ELF-1 (cell line): ENCODE measurements at regions not wholly inside any gene's neighbourhood (a gene's known extent, or its start where the extent isn't known, plus 50 kb on each side); places are given as distances from the start of the nearest gene placed in this dataset.

Experiments
- DNase-seq: peaks from one replicate; pipeline ENCODE4 v3.0.0-alpha.2; 2016; ENCODE audit warnings: low read depth, low spot score

- no peak for DNase-seq
These were observed 417.1 kb downstream of the PCDH17 start for GRCh38 chr13:58048670-58049069.

GRCh38 chr13:58051396-58051795 is 419.9 kb downstream of the PCDH17 start:
- no peak for DNase-seq

DNA sequence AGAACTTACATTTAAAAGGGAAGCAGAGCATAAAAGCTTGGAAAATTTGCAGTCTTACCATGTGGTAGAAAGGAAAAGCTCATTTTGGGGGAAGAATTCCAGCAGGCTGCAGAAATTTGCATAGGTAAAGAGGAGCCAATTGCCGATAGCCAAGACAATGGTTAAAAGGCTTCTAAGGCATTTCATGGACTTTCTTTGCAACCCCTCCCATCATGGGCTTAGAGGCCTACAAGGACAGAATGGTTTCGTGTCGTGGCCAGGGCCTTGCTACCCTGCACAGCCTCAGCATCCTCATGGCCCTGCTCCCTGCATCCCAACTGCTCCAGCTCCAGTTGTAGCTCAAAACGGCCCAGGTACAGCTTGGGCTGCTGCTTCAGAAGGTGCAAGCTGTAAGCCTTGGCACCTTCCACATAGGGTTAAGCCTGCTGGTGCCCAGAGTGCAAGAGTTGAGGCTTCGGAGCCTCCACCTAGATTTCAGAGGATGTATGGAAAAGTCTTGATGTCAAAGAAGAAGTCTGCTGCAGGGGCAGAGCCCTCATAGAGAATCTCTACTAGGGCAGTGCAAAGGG is 420.3 kb downstream of the PCDH17 start:
- DNase-seq = no peak

DNA sequence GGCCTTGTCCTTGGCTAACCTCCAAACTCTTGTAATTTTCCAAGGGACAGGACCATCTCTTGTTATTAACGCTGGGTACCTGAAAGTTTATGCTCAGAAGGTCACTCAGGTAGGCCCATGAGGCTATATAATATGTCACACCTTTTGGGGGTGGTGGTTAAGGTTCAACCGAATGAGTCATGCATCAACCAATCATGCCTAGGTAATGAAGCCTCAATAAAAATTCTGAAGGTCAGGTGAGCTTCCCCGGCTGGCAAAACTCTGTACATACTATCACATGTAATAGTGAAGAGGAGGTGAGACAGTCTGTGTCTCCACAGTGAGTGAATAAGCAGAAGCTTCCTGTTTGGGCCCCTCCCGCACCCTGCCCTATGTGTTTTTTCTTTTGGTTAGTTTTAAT is 424.9 kb downstream of the PCDH17 start:
- no peak for DNase-seq

DNA sequence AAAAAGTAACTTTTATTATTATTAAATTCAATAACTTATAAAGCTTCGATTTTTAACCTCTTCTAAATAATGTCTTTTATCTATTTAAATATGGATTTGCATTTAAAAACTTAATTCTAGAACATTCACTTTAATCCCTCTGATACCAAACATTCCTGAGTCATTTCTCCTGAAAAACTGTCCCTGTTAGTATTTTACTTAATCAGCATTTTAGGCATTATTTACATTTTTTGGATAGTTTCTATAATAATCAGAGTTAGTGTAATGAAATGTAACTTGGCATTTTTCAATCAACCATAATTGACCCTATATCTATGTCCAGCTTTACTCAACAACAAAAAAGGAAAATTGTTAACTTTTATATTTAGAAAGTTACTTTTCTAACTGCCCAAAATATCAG is 428.1 kb downstream of the PCDH17 start:
- no peak for DNase-seq

- DNase-seq = no peak
These were observed 449.3 kb downstream of the PCDH17 start for GRCh38 chr13:58080806-58081205.

DNA sequence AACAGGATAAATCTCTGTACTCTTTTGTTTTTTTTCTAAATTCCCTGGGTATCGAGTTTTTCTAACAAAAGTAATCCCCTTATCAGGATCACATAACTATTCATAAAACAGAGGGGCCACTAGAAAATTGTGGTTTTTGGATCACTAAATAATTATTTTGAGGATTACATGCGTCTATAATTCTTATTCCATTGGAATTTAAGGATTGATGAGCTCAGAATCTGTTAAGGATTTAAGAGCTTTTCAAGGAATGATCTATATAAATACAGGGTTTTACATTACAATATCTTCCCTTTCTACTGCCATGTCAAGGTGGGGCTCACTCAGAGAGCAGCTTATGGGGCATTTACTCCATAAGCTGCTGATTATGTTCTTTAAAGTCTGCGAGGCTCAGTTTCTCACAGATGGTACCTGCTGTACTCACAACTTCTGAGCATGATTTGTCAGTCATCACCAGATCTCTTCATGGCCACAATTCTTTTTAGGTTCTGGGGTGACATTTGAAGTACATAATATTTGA is 449.8 kb downstream of the PCDH17 start:
- DNase-seq = no peak

DNA sequence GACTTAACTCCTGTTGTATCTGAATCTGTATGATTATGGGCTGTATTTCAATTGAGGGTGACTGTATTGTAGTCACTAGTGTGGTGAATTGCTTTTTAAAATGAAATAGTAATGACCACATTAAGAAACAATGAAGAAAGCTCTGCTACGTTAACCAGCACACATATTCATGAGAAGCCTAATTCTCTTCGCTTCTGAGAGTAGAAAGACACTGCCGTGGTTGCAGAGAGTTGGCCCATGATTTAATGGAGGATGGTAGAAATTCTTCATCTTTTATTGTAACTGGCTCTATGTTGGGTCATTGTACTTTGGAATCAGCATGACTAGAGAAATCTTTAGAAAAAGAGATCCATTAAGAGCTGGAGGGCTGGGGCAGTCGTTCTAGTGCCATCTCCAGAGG is 451.5 kb downstream of the PCDH17 start:
- no peak for DNase-seq

GRCh38 chr13:58085274-58085673 is 453.7 kb downstream of the PCDH17 start:
- no peak for DNase-seq

- no peak for DNase-seq
These were observed 454.3 kb downstream of the PCDH17 start for GRCh38 chr13:58085819-58086218.

DNA sequence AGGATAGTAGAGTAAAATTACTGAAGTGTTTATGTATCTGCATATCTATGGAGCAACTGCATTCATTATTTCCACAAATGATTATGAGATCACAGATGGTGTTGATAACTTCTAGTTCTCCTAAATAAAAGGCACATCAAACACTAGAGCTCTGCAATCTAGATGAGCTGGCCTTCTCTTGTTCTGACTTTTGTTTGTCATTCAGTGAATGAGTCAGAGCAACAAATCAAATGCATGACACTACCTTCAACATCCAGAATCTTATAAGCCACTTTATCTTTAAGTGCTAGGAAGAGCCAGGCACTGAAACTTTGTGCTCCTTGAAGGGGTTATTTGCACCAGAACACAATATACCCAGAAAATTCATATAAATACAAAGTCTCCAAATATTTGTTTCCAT is 456.0 kb downstream of the PCDH17 start:
- peak; percentile 3 for DNase-seq

DNA sequence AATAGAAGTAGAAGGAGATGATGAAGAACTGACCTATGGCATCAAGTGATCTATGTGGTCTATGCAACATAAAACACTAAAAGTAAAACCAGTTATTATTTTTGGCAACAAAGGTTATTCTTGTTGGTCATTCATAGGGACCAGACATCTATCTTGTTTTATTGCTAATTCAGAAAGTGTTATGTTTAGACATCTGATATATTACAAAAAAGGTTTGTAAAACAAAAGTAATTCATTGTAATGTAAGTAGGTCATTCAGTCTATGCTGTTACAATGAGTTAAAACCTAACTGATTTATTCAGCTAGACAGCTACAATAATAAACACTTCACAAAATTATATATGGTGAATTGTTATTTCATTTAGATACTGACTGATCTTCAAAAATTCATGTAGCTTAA is 461.9 kb downstream of the PCDH17 start:
- DNase-seq = no peak

GRCh38 chr13:58097831-58098230 is 466.3 kb downstream of the PCDH17 start:
- no peak for DNase-seq

DNA sequence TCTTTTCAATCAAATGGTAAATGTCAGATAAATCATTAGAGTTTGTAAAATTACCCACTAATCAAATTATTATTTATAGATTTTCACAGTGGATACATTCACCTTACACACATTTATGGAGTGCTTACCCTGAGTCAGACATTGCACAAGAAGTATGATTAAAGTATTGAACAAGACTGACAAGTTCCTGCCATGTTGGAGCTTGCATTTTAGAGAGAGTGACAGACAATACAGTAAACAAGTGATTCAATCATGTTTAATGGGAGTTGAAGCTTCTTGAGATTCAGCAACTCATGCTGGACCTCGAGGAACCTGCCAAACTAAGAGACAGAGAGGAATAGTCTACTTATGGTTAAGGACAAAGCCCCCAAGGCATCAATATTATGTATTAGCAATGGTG is 487.8 kb downstream of the PCDH17 start:
- DNase-seq = no peak

- no peak for DNase-seq
These were observed 488.3 kb downstream of the PCDH17 start for GRCh38 chr13:58119804-58120203.

DNA sequence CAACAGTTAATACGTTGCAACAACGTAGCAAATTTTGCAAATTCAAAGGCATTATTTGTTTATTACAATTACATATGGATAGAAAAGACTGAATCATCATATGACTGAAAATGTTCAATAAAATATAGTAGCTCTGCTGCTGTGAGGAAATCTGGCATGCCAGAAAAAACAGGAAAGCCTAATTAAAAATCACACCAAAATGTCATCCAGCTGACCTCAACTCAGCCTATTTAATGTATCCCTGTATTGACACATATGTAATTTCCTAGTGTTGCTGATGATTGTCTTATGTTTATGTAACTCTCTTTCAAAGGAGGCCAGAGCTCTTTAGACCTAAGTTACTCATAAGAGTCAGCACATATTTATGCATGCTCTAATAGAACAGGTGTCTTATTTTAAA is 495.0 kb downstream of the PCDH17 start:
- no peak for DNase-seq

DNA sequence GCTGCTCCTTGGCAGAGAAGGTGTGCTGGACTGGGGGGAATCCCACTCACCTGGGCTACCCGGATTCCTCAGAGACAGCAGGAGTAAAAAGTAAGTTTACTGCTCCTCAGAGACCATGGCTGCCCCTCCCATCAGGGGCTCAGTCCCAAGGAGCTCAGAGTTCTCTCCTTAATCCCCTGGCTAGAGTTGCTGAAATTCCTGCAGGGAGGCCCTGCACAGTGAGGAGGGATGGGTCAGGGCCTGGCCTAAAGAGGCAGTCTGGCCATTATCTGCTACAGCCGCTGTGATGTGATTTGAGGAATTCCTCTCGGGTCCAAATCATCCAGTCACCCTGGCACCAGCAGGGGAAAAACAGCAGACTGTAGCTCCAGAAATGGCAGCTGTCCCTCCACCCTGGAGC is 502.5 kb downstream of the PCDH17 start:
- DNase-seq = peak; percentile 7

DNA sequence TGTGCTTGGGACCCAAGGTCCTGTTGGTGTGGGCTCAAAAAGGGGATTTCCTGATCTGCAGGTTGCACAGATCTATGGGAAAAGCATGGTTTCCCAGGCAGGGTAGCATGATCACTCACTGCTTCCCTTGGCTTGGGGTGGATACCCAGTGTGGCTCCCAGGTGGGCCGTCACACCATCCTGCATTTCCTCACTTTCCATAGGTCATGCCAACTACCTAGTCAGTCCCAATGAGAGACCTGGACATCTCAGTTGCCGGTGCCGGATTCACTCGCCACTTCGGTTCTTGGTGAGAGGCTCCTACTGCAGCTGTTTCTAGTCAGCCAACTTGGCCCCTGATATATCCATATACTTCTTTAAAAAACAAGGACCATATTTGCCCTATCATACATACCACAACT is 503.0 kb downstream of the PCDH17 start:
- no peak for DNase-seq

DNA sequence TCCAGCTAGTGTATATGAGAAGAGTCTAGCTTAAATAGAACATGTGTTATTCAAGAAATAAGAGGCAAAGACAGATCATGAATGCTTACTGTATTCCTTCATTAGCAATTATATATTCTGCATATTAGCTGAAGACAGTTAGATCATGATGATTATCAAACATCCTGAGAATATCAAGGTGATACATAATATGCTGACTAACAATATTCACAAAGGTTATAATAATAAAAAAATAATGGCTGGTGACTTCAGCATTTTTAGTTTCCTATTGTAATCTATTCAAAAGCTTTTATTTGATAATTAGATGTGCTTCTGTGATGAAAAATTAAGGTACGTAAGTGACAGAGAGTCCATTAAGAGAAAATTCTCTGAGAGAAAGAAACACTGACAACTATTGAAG is 511.4 kb downstream of the PCDH17 start:
- no peak for DNase-seq

GRCh38 chr13:58144616-58145015 is 513.1 kb downstream of the PCDH17 start:
- no peak for DNase-seq

GRCh38 chr13:58151452-58151851 is 519.9 kb downstream of the PCDH17 start:
- DNase-seq = no peak

- no peak for DNase-seq
These were observed 529.4 kb downstream of the PCDH17 start for GRCh38 chr13:58160980-58161379.

DNA sequence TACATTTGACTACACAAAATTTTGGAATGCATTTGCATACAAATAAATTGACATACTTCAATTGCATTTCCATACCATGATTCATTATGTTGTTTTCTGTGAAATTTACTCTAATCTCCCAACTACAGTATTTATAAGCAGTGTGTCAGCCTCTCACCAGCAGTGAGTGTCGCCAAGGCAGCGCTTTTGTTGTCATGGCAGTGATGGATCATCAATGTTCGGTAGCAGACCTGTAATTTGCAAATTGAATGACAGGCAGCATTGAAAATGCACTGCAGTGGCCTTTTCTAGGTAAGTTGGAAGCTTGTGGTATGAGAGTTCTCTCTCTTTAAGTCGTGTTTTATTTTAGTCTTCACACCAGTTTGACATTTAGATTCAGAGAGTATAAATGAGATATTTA is 534.1 kb downstream of the PCDH17 start:
- peak; percentile 36 for DNase-seq

- no peak for DNase-seq
These were observed 549.6 kb downstream of the PCDH17 start for GRCh38 chr13:58181111-58181510.
